ENCODE measurements at regions not wholly inside any gene's neighbourhood (a gene's known extent, or its start where the extent isn't known, plus 50 kb on each side); places are given as distances from the start of the nearest gene placed in this dataset.
A peak's percentile ranks its signal among the peaks of the same experiment; 100 is the strongest.
"Not testable (repeated sequence)": the region's sequence is repeated elsewhere in the genome, so short reads cannot be mapped to it uniquely, and the experiment has no call there.

DNA sequence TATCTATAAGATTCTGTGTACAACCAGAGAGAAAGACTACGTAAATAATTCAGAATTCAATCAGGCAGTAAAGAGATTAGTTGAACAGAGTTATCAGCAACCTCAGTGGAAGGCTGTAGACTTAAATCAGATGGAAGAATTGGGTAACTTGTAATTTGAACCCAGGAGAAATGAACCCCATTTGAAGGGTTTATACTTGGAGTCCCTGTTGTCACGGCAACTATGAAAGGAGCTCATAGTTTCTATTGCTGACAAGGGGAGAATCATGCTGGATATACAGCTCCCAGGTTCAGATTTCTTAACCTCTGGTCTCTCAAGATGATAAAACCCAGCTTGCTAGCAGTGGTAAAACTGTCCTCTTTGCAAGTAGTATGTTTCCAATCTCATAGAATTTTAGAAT is 54.4 kb upstream of the BMP4 start:
- no peak for DNase-seq (ENCODE audit: low read depth in 2 of 3, low spot score in 2 of 3)

DNA sequence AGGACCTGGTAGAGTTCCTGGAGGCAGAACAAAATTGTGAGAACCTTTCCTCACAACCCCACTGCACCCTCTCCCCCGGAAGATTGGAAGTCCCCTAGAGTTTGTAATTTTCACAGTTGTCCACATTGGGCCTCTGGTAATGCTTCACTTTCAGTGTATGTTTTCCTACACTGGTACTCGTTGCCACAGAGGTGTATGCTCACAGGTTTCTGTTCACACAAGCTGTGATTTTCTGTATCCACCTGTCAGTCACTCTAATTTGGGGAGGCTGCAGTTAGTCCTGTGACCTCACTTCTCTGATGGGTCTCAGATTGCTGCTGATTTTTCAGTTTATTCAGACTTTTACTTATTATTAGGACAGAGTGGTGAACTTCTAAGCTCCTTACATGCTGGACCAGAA is 66.4 kb upstream of the BMP4 start:
- no peak for DNase-seq (ENCODE audit: low read depth in 2 of 3, low spot score in 2 of 3)

GRCh38 chr14:54025661-54026060 is 69.0 kb upstream of the BMP4 start:
- DNase-seq (ENCODE audit: low read depth in 2 of 3, low spot score in 2 of 3), result peak in 1 of 3 donors; percentile 12

GRCh38 chr14:54026671-54027070 is 70.0 kb upstream of the BMP4 start:
- DNase-seq (ENCODE audit: low read depth in 2 of 3, low spot score in 2 of 3), result no peak

DNA sequence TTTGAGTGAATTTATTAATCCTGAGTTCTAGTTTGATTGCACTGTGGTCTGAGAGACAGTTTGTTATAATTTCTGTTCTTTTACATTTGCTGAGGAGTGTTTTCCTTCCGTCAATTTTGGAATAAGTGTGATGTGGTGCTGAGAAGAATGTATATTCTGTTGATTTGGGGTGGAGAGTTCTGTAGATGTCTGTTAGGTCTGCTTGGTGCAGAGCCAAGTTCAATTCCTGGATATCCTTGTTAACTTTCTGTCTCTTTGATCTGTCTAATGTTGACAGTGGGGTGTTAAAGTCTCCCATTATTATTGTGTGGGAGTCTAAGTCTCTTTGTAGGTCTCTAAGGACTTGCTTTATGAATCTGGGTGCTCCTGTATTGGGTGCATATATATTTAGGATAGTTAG is 74.4 kb upstream of the BMP4 start:
- not testable (repeated sequence) for DNase-seq (ENCODE audit: low read depth in 2 of 3, low spot score in 2 of 3)

DNA sequence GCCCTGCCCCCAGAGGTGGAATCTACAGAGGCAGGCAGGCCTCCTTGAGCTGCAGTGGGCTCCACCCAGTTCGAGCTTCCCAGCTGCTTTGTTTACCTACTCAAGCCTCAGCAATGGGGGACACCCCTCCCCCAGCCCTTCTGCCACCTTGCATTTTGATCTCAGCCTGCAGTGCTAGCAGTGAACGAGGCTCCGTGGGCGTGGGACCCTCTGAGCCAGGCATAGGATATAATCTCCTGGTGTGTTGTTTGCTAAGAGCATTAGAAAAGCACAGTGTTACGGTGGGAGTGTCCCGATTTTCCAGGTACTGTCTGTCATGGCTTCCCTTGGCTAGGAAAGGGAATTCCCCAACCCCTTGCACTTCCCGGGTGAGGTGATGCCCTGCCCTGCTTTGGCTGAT is 76.7 kb upstream of the BMP4 start:
- not testable (repeated sequence) for DNase-seq (ENCODE audit: low read depth in 2 of 3, low spot score in 2 of 3)

DNA sequence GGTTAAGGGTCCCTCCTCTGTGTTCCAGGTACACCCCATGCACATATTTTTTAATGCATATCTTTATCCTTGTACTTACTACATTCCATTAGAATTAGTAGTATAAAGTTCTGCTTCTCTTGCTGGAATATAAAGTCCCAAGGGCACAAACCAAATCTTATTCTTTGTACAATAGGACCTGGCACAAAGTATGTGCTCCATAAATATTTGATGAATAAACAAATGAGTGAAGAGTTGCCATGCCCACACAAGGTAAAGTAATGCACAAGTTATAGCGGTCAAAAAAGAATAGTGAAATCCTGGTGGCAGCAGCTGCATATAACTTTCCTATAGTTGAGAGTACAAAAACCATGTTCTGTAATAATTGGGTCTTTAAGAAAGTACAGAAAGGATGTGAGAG is 82.1 kb upstream of the BMP4 start:
- DNase-seq (ENCODE audit: low read depth in 2 of 3, low spot score in 2 of 3), result no peak

- DNase-seq (ENCODE audit: low read depth in 2 of 3, low spot score in 2 of 3), result no peak
Measured at GRCh38 chr14:54039311-54039710, 82.7 kb upstream of the BMP4 start.

- no peak for DNase-seq (ENCODE audit: low read depth in 2 of 3, low spot score in 2 of 3)
Measured at GRCh38 chr14:54040846-54041245, 84.2 kb upstream of the BMP4 start.

- DNase-seq (ENCODE audit: low read depth in 2 of 3, low spot score in 2 of 3), result no peak
Measured at GRCh38 chr14:54046250-54046649, 89.6 kb upstream of the BMP4 start.

DNA sequence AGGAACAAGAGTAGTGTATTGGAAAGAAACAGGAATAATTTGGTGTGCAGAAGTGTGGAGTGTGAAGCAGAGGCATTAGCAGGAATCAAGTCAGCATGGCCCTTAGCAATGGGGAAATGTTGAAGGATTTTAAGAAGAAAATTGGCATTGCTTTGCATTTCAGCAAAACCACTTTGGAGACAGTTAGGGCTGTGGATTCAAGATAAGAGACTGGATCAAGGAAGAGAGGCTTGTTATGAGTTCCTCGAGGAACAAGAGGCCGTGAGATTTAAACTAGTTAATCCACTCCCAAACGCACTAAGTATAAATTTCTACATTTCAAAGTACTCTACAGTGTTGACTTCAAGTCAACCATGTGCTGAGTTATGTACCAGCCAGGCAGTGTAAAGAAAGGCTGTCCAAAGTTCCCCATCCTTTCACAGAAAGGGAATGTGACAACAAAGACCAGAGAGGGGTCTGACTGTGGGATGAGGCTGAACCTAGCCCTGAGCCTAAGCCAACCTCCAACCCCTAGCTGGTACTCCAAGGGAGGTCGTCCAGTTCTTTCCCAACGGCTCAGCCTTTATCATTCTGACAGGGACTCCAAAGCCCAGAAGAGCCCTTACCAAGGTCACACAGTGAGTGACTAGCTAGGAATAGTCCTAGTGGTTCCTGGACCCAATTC is 91.2 kb upstream of the BMP4 start:
- DNase-seq (ENCODE audit: low read depth in 2 of 3, low spot score in 2 of 3), result no peak

DNA sequence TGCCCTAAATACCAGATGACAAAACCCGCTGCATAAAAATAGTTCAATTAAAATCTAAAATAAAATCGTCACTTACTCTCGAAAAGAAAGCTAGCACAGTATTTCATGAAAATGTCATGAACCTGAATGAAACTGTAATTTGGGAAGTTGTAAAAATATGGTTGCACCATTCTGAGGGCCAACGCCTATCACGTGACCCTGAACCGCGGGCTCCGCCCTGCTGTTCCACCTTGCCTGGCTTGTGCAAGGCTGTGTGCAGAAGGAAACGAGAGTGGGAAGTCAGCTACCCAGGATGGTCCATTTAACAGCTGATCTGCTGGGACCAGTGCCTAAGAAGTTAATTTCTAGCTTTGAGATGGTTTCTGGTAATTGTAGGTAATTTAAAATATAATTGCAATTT is 91.7 kb upstream of the BMP4 start:
- DNase-seq (ENCODE audit: low read depth in 2 of 3, low spot score in 2 of 3), result no peak

- no peak for DNase-seq (ENCODE audit: low read depth in 2 of 3, low spot score in 2 of 3)
Measured at GRCh38 chr14:54048736-54049135, 92.1 kb upstream of the BMP4 start.

DNA sequence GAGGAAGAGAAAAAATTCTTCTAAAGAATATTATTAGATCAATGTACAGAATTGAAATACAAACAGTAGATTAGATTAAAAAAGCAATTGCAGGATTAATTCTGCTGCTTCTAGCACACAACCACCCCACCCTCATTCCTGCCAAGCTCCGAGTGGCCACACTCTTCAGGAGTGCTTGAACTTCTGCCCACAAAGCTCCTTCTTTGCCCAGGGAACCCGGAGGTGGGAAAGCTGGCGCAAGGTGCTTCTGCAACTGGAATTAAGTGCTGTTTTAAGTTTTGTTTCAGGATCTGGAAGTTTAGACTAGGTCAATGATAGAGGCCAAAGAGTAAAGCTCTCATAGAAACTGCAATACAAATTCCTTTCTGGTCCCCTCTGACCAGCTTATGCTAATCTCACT is 94.1 kb upstream of the BMP4 start:
- DNase-seq (ENCODE audit: low read depth in 2 of 3, low spot score in 2 of 3), result no peak

- DNase-seq (ENCODE audit: low read depth in 2 of 3, low spot score in 2 of 3), result no peak
Measured at GRCh38 chr14:54052696-54053385, 96.2 kb upstream of the BMP4 start.

DNA sequence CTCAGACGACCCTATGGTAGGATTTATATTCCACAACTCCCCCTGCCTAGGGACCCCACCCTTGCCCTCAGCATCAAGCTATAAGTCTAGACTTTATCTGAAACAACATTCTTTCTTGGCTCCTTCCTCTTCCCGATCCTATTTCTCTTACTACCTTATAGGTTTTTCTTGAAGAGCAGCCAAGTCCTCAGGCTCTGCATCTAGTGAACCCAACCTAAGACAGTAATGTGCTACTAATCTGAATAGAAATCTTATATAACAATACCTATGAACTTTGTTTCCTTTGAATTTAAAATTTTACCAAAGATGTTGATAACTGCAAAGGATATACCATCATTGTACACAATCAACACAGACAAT is 96.7 kb upstream of the BMP4 start:
- no peak for DNase-seq (ENCODE audit: low read depth in 2 of 3, low spot score in 2 of 3)

DNA sequence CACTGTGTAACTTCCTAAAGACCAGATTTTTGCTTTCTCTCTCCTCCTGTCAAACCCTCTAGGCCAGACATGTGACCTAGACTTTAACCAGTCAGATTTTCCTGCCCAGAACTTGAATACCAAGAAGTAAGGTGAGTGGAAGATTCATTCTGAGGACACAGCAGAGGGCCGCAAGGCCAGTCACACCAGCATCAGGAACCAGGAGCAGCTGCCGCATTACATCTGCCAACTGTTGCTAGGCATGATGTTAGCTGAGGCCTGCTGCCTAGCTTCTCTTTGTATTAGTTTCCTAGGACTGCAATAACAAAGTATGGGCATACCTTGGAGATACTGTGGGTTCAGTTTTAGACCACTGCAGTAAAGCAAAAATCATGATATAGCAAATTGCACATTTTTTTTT is 101.9 kb upstream of the BMP4 start:
- DNase-seq (ENCODE audit: low read depth in 2 of 3, low spot score in 2 of 3), result no peak

DNA sequence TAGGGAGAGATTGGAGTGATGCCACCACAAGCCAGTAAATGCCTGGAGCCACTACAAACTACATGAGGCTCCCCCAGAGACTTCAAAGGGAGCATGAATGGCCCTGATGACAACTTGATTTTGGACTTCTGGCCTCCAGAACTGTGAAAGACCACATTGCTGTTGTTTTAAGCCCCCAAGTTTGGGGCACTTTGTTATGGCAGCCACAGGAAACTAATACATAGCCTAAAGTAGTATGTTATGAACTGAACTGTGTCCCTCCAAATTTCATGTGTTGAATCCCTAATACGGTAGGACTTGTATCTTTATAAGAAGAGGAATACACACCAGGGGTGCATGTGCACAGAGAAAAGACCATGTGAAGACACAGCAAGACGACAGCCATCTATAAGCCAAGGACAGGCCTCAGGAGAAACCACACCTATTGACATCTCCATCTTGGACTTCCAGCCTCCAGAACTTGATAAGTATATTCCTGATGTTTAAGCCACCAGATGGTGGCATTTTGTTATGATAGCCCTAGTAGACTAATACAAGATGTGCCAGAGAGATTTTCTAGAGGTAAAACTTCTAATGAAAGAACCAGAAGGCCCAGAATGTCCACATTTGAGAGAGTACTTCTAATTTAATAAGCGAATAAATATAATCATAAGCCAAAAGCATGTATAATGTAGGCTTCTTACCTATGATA is 127.1 kb upstream of the BMP4 start:
- DNase-seq (ENCODE audit: low read depth in 2 of 3, low spot score in 2 of 3), result no peak

DNA sequence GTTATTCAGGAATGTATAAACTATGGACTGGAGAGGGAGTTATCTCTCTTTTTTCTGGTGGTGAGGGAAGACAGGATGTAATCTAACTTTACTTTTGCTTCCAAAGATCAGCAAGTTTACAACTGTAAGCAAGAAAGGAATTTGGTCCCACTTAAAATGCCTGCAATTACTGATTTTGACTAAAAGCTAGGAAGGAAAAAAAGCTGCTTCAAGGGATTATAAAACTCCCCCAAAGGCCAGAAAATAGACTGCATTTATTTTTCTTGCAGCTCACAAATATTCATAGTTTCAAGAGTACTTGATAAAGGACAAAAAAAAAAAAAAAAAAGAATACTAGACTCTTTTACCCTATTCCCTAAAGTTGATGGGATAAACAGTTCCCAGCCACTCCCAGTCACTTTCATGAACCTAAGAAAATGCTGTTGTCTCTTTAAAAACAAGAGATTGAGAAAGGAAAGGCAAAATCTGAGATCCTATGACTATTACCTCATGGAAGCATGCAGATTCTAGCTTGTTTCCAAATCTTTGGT is 128.7 kb upstream of the BMP4 start:
- DNase-seq (ENCODE audit: low read depth in 2 of 3, low spot score in 2 of 3), result no peak

GRCh38 chr14:54085841-54086240 is 129.2 kb upstream of the BMP4 start:
- no peak for DNase-seq (ENCODE audit: low read depth in 2 of 3, low spot score in 2 of 3)

GRCh38 chr14:54086767-54087166 is 130.1 kb upstream of the BMP4 start:
- no peak for DNase-seq (ENCODE audit: low read depth in 2 of 3, low spot score in 2 of 3)

- no peak for DNase-seq (ENCODE audit: low read depth in 2 of 3, low spot score in 2 of 3)
Measured at GRCh38 chr14:54087376-54087775, 130.8 kb upstream of the BMP4 start.

Measured in hematopoietic multipotent progenitor cell (in vitro differentiated cells).